ENCODE measurements at regions not wholly inside any gene's neighbourhood (a gene's known extent, or its start where the extent isn't known, plus 50 kb on each side); places are given as distances from the start of the nearest gene placed in this dataset.

DNA sequence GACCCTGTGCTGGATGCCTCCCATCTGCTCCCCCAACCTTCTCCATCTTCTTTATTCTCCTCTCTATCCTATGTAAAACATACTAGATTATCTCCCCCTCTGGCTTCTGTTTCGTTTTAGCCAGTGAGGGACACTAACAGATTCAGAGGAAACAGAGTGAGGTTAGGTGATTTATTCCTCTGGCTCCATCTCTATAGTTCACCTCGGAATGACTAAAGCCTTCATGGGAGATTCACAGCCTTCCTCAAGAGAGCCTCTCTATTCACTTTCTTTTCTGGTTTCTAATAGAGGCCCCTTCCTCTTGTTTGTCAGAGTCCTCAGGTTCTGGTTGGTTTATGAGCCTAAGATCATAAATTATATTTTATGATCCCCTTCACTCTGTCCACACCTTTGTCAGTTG is 633.1 kb upstream of the TYRP1 start:
- Histone ChIP-seq H3K9me3 (ENCODE audit: control insufficient read depth, insufficient read depth, low read depth, low read length) (no peaks in the 10 kb centered on the region), H3K4me1 (ENCODE audit: control insufficient read depth, insufficient read depth, low read length) (no peaks in the 10 kb centered on the region), H3K4me3 (ENCODE audit: low read depth in 2 of 2, low read length in 2 of 2) (no peak overlapping the region), H3K36me3 (ENCODE audit: control insufficient read depth, insufficient read depth, low read length) (no peaks in the 10 kb centered on the region), H3K27ac (ENCODE audit: low read length) (no peak overlapping the region), H3K27me3 (ENCODE audit: control insufficient read depth, insufficient read depth, low read length) (no peaks in the 10 kb centered on the region)
- ATAC-seq: no peak
- no TSS peak for BruUV-seq (replicated peaks)
- intact Hi-C loops (cut with micrococcal nuclease; ENCODE audit: unreplicated experiment) (no loop called here), in situ Hi-C loops (cut with HindIII; ENCODE audit: low pct_unique_long_range_greater_than_20kb, low sequenced_read_pairs) (no loop called here)
- ChIA-PET POLR2A (no interaction called here), CTCF (no interaction called here)
- TF ChIP-seq, protein P1, sequence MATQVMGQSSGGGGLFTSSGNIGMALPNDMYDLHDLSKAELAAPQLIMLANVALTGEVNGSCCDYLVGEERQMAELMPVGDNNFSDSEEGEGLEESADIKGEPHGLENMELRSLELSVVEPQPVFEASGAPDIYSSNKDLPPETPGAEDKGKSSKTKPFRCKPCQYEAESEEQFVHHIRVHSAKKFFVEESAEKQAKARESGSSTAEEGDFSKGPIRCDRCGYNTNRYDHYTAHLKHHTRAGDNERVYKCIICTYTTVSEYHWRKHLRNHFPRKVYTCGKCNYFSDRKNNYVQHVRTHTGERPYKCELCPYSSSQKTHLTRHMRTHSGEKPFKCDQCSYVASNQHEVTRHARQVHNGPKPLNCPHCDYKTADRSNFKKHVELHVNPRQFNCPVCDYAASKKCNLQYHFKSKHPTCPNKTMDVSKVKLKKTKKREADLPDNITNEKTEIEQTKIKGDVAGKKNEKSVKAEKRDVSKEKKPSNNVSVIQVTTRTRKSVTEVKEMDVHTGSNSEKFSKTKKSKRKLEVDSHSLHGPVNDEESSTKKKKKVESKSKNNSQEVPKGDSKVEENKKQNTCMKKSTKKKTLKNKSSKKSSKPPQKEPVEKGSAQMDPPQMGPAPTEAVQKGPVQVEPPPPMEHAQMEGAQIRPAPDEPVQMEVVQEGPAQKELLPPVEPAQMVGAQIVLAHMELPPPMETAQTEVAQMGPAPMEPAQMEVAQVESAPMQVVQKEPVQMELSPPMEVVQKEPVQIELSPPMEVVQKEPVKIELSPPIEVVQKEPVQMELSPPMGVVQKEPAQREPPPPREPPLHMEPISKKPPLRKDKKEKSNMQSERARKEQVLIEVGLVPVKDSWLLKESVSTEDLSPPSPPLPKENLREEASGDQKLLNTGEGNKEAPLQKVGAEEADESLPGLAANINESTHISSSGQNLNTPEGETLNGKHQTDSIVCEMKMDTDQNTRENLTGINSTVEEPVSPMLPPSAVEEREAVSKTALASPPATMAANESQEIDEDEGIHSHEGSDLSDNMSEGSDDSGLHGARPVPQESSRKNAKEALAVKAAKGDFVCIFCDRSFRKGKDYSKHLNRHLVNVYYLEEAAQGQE (IDR thresholded peaks at IDR 0.05; ENCODE audit: insufficient read depth in 1 of 2, low read depth in 2 of 2, low read length in 1 of 2): no peak
- TF ChIP-seq POLR2AphosphoS5 (IDR thresholded peaks at IDR 0.05; ENCODE audit: low read depth, low read length) (no peak), SIN3A (IDR thresholded peaks at IDR 0.05; ENCODE audit: borderline replicate concordance, insufficient read depth, low read depth, low read length) (no peak), TCF7L2 (IDR thresholded peaks at IDR 0.05; ENCODE audit: low read depth, low read length) (no peak)
- TF ChIP-seq, protein P2, sequence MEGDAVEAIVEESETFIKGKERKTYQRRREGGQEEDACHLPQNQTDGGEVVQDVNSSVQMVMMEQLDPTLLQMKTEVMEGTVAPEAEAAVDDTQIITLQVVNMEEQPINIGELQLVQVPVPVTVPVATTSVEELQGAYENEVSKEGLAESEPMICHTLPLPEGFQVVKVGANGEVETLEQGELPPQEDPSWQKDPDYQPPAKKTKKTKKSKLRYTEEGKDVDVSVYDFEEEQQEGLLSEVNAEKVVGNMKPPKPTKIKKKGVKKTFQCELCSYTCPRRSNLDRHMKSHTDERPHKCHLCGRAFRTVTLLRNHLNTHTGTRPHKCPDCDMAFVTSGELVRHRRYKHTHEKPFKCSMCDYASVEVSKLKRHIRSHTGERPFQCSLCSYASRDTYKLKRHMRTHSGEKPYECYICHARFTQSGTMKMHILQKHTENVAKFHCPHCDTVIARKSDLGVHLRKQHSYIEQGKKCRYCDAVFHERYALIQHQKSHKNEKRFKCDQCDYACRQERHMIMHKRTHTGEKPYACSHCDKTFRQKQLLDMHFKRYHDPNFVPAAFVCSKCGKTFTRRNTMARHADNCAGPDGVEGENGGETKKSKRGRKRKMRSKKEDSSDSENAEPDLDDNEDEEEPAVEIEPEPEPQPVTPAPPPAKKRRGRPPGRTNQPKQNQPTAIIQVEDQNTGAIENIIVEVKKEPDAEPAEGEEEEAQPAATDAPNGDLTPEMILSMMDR (IDR thresholded peaks at IDR 0.05): no peak
- no peak for DNase-seq (ENCODE audit: low read depth, low spot score)

DNA sequence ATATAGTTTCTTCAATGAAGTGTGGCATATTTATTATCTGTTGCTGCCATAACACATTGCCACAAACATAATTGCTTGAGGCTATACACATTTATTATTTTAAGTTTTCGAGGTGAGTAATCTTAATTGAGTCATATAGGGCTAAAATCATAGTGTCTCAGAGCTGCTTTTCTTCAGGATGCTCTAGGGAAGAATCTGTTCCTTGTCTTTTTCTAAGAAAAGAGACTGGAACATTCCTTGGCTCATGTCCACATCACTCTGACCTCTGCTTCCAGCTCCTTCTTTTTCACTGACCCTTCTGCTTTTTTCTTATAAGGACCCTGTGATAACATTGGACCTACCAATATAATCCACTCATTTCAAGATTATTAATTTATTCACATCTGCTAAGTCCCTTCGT is 632.4 kb upstream of the TYRP1 start:
- DNase-seq (ENCODE audit: low read depth, low spot score): no peak
- no peaks in the 10 kb centered on the region for H3K9me3 ChIP-seq (ENCODE audit: control insufficient read depth, insufficient read depth, low read depth, low read length)
- no peak for ATAC-seq
- no peak overlapping the region for H3K27ac ChIP-seq (ENCODE audit: low read length)
- H3K4me1 ChIP-seq (ENCODE audit: control insufficient read depth, insufficient read depth, low read length): no peaks in the 10 kb centered on the region
- CTCF ChIA-PET: interaction anchor here (0.5 kb wide), 1 partner anchor 232 kb away, joined by 8 read pairs; no protein-coding TSS in a partner anchor
- H3K4me3 ChIP-seq (ENCODE audit: low read depth in 2 of 2, low read length in 2 of 2): no peak overlapping the region
- intact Hi-C loops (cut with micrococcal nuclease; ENCODE audit: unreplicated experiment): no loop called here
- BruUV-seq (replicated peaks): no TSS peak
- H3K27me3 ChIP-seq (ENCODE audit: control insufficient read depth, insufficient read depth, low read length): no peaks in the 10 kb centered on the region
- in situ Hi-C loops (cut with HindIII; ENCODE audit: low pct_unique_long_range_greater_than_20kb, low sequenced_read_pairs): no loop called here
- no peaks in the 10 kb centered on the region for H3K36me3 ChIP-seq (ENCODE audit: control insufficient read depth, insufficient read depth, low read length)
- POLR2A ChIA-PET: no interaction called here
- no peak for TF ChIP-seq SIN3A (IDR thresholded peaks at IDR 0.05; ENCODE audit: borderline replicate concordance, insufficient read depth, low read depth, low read length)
- TF ChIP-seq POLR2AphosphoS5 (IDR thresholded peaks at IDR 0.05; ENCODE audit: low read depth, low read length): no peak
- TF ChIP-seq, protein P2 (IDR thresholded peaks at IDR 0.05): no peak
- TF ChIP-seq, protein P1 (IDR thresholded peaks at IDR 0.05; ENCODE audit: insufficient read depth in 1 of 2, low read depth in 2 of 2, low read length in 1 of 2): no peak
- no peak for TF ChIP-seq TCF7L2 (IDR thresholded peaks at IDR 0.05; ENCODE audit: low read depth, low read length)

Measured in Panc1 (cell line).